Natural killer cell (primary cell): ENCODE measurements at regions not wholly inside any gene's neighbourhood (a gene's known extent, or its start where the extent isn't known, plus 50 kb on each side); places are given as distances from the start of the nearest gene placed in this dataset.
"Not testable (repeated sequence)": the region's sequence is repeated elsewhere in the genome, so short reads cannot be mapped to it uniquely, and the experiment has no call there.

Experiments used
- ATAC-seq, 3 donors: fragments of 150-1000 bp in 2 of 3; fragments of 200-7000 bp in 1 of 3; cut with Tn5 transposase; 1 replicate in 1 of 3; 2 replicates in 2 of 3; pipeline ENCODE4 v1.10.0; 2021; ENCODE audit warnings: mild to moderate bottlenecking in 2 of 3, moderate library complexity in 2 of 3
- DNase-seq, 2 donors: peaks; one replicate each; pipeline versions ENCODE4 v3.0.0 to v3.0.0-alpha.2; 2013 to 2021; ENCODE audit warnings: mixed read lengths in 1 of 2
- H3K27ac ChIP-seq: one replicate; pipeline ENCODE4 v1.5.1; 2013; ENCODE audit warnings: mild to moderate bottlenecking, low read length
- H3K27me3 ChIP-seq: one replicate; pipeline ENCODE4 v1.6.1; 2013; ENCODE audit warnings: low read length; ENCODE audit not compliant: control insufficient read depth, insufficient read depth
- H3K36me3 ChIP-seq: one replicate; pipeline ENCODE4 v1.6.1; 2013; ENCODE audit warnings: low read length; ENCODE audit not compliant: control insufficient read depth, insufficient read depth
- H3K4me1 ChIP-seq: one replicate; pipeline ENCODE4 v1.6.1; 2013; ENCODE audit warnings: low read length; ENCODE audit not compliant: control insufficient read depth, insufficient read depth
- H3K4me3 ChIP-seq: one replicate; pipeline ENCODE4 v1.5.1; 2013; ENCODE audit warnings: low read length
- H3K9me3 ChIP-seq: one replicate; pipeline ENCODE4 v1.6.1; 2013; ENCODE audit warnings: low read length; ENCODE audit not compliant: control insufficient read depth, insufficient read depth
- H3K27ac Mint-ChIP-seq, 2 donors: one replicate each; pipeline ENCODE4 v1.8.0; 2022; ENCODE audit warnings: mild to moderate bottlenecking in 2 of 2, mixed read lengths in 2 of 2, moderate library complexity in 1 of 2
- H3K27me3 Mint-ChIP-seq, 2 donors: one replicate each; pipeline ENCODE4 v1.8.0; 2022; ENCODE audit warnings: low read depth in 2 of 2, mixed read lengths in 2 of 2
- H3K36me3 Mint-ChIP-seq: one replicate; pipeline ENCODE4 v1.8.0; 2022; ENCODE audit warnings: mixed read lengths
- H3K4me1 Mint-ChIP-seq, 2 donors: one replicate each; pipeline ENCODE4 v1.8.0; 2022; ENCODE audit warnings: mixed read lengths in 2 of 2
- H3K4me3 Mint-ChIP-seq: one replicate; pipeline ENCODE4 v1.8.0; 2022; ENCODE audit warnings: mild to moderate bottlenecking, moderate library complexity, mixed read lengths
- H3K9me3 Mint-ChIP-seq, 2 donors: one replicate each; pipeline ENCODE4 v1.8.0; 2022; ENCODE audit warnings: mixed read lengths in 2 of 2
- WGBS: methylation state at CpG from one replicate; pipeline ENCODE4 v1.1.7; 2013; ENCODE audit warnings: missing lambda C conversion rate; ENCODE audit not compliant: insufficient coverage; 5-methylcytosine and 5-hydroxymethylcytosine counted together
- intact Hi-C: fragments of 100-400 bp; cut with micrococcal nuclease; formaldehyde crosslinking; loops from one replicate; pipeline ENCODE4 v1.14.2; 2022

GRCh38 chr1:83481284-83481683, 517.6 kb downstream of the TTLL7 start:
- H3K4me3 Mint-ChIP-seq, DNase-seq, H3K36me3 ChIP-seq, H3K36me3 Mint-ChIP-seq, H3K27me3 ChIP-seq, H3K4me1 ChIP-seq, H3K27ac ChIP-seq, H3K9me3 ChIP-seq, H3K4me3 ChIP-seq, ATAC-seq, intact Hi-C loops, H3K27me3 Mint-ChIP-seq, H3K27ac Mint-ChIP-seq, H3K4me1 Mint-ChIP-seq: not testable (repeated sequence)
- WGBS: 100% methylated on average over 1 of the region's 4 CpGs
- peaks cover 11 to 21% of the 10 kb centered on the region in 2 donors for H3K9me3 Mint-ChIP-seq

GRCh38 chr1:83479591-83480239, 519.2 kb downstream of the TTLL7 start:
- H3K27ac ChIP-seq, H3K4me1 Mint-ChIP-seq, ATAC-seq, H3K27me3 ChIP-seq, H3K27ac Mint-ChIP-seq, H3K36me3 Mint-ChIP-seq, intact Hi-C loops, H3K9me3 ChIP-seq, H3K27me3 Mint-ChIP-seq, DNase-seq, H3K4me3 ChIP-seq, H3K4me1 ChIP-seq, H3K36me3 ChIP-seq, H3K4me3 Mint-ChIP-seq: not testable (repeated sequence)
- WGBS: 84% methylated on average over 3 of the region's 5 CpGs
- peaks cover 11 to 21% of the 10 kb centered on the region in 2 donors for H3K9me3 Mint-ChIP-seq

- H3K27me3 Mint-ChIP-seq, H3K4me3 ChIP-seq, H3K4me1 Mint-ChIP-seq, H3K36me3 Mint-ChIP-seq, H3K36me3 ChIP-seq, ATAC-seq, DNase-seq, H3K27ac Mint-ChIP-seq, H3K27me3 ChIP-seq, intact Hi-C loops, H3K4me1 ChIP-seq, H3K27ac ChIP-seq, H3K9me3 ChIP-seq, H3K4me3 Mint-ChIP-seq: not testable (repeated sequence)
- WGBS: 92% methylated on average over 2 of the region's 3 CpGs
- H3K9me3 Mint-ChIP-seq: peaks cover 10 to 20% of the 10 kb centered on the region in 2 donors
Observed at GRCh38 chr1:83478127-83478526, 520.8 kb downstream of the TTLL7 start.

GRCh38 chr1:83476518-83476917, 522.4 kb downstream of the TTLL7 start:
- H3K27me3 Mint-ChIP-seq, H3K4me3 Mint-ChIP-seq, H3K36me3 Mint-ChIP-seq, H3K4me1 Mint-ChIP-seq, H3K4me1 ChIP-seq, H3K9me3 ChIP-seq, ATAC-seq, intact Hi-C loops, H3K27ac ChIP-seq, H3K27ac Mint-ChIP-seq, H3K4me3 ChIP-seq, H3K36me3 ChIP-seq, H3K27me3 ChIP-seq, DNase-seq: not testable (repeated sequence)
- peaks cover 10 to 18% of the 10 kb centered on the region in 2 donors for H3K9me3 Mint-ChIP-seq
- WGBS: no CpG with 5 or more reads among the region's 2 CpGs

GRCh38 chr1:83474946-83475345, 524.0 kb downstream of the TTLL7 start:
- H3K4me3 ChIP-seq, H3K9me3 ChIP-seq, H3K36me3 ChIP-seq, ATAC-seq, H3K27me3 Mint-ChIP-seq, H3K9me3 Mint-ChIP-seq, H3K4me3 Mint-ChIP-seq, H3K27ac ChIP-seq, H3K4me1 Mint-ChIP-seq, DNase-seq, H3K27me3 ChIP-seq, H3K36me3 Mint-ChIP-seq, intact Hi-C loops, H3K27ac Mint-ChIP-seq, H3K4me1 ChIP-seq: not testable (repeated sequence)
- WGBS: 80% methylated on average over 1 of the region's 3 CpGs

GRCh38 chr1:83473986-83474385, 524.9 kb downstream of the TTLL7 start:
- H3K27me3 ChIP-seq, DNase-seq, H3K9me3 ChIP-seq, H3K36me3 Mint-ChIP-seq, H3K27me3 Mint-ChIP-seq, H3K4me3 ChIP-seq, H3K36me3 ChIP-seq, intact Hi-C loops, ATAC-seq, H3K4me1 Mint-ChIP-seq, H3K27ac ChIP-seq, H3K27ac Mint-ChIP-seq, H3K4me1 ChIP-seq, H3K4me3 Mint-ChIP-seq, H3K9me3 Mint-ChIP-seq: not testable (repeated sequence)
- 94% methylated on average over 3 of the region's 3 CpGs for WGBS

GRCh38 chr1:83472066-83472465, 526.9 kb downstream of the TTLL7 start:
- H3K27ac ChIP-seq, H3K4me1 Mint-ChIP-seq, H3K9me3 Mint-ChIP-seq, H3K27ac Mint-ChIP-seq, H3K4me3 Mint-ChIP-seq, DNase-seq, H3K27me3 Mint-ChIP-seq, H3K27me3 ChIP-seq, ATAC-seq, H3K4me3 ChIP-seq, H3K4me1 ChIP-seq, H3K36me3 Mint-ChIP-seq, intact Hi-C loops, H3K36me3 ChIP-seq, H3K9me3 ChIP-seq: not testable (repeated sequence)
- WGBS: 70% methylated on average over 2 of the region's 3 CpGs

- H3K36me3 Mint-ChIP-seq, H3K27me3 Mint-ChIP-seq, H3K36me3 ChIP-seq, H3K27ac ChIP-seq, H3K9me3 Mint-ChIP-seq, H3K4me3 Mint-ChIP-seq, H3K9me3 ChIP-seq, intact Hi-C loops, H3K27ac Mint-ChIP-seq, ATAC-seq, H3K4me1 Mint-ChIP-seq, DNase-seq, H3K4me3 ChIP-seq, H3K27me3 ChIP-seq, H3K4me1 ChIP-seq: not testable (repeated sequence)
- no CpG with 5 or more reads among the region's 1 CpG for WGBS
Observed at GRCh38 chr1:83471272-83471671, 527.7 kb downstream of the TTLL7 start.
